Renal cortical epithelial cell (primary cell): ENCODE measurements at regions not wholly inside any gene's neighbourhood (a gene's known extent, or its start where the extent isn't known, plus 50 kb on each side); places are given as distances from the start of the nearest gene placed in this dataset.

Experiments
- DNase-seq: peaks from one replicate; pipeline ENCODE4 v3.0.0-alpha.2; 2011; ENCODE audit warnings: low read depth

- DNase-seq, result no peak
Observed at GRCh38 chr15:31456354-31457060, 129.9 kb downstream of the KLF13 start.

DNA sequence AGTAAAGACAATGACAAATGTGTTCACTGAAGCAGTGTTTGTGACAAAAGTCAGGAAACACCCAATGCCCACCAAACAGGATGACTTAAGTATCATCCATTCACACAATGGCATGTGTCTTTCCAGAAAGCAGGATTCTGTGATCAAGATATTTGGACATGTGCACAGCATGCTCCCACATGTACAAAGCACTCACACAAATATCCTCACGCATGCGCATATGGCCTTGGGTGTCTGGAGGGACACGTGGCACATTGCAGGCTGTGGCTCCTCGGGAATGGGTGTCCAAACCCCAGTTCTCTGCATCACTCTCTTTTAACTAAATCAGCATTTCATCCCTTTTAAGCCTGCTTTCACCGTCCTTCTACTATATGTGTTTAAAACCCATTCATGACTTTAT, 130.5 kb downstream of the KLF13 start:
- no peak for DNase-seq

DNA sequence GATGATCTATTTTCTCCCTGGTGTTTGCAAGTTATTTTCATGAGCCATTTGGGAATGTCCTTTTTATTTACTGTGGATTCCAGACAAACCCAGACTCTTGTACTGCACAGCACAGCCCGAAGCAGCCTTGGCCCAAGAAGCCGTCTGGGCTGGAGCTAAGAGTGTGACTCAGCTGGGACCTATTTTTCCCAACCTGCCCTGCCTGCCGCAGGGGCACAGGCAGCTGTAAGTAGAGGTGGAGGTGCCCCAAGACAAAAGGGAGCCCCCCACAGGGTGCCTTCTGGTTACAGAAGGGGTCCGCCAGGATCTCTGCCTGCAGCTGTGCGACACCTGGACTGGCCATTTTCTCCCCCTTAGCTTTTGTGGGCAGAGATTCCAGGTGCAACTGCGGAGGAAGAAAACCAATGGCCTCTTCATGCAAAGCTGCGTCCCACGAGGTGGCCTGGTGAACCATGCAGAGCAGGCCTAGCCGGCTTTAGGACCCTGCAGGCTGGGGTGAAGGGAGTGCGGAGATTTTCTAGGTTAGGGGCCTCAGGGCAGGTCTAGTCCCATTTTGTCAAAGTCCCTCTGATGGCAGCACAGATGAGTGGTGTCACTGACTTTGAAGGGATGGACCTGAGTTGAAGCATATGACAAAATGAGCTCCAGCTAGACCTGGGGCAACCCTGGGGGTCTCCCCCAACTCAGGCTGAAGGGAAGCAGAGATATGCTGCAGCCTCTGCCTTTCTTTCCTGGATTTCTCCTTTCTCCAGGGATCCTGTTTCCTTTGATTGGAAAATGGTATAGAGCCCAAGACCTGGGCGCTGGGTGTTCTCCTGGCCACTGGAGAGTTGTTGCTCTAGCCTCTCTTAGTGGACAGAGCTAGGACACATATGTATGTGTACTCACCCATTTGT, 131.2 kb downstream of the KLF13 start:
- DNase-seq, result no peak

DNA sequence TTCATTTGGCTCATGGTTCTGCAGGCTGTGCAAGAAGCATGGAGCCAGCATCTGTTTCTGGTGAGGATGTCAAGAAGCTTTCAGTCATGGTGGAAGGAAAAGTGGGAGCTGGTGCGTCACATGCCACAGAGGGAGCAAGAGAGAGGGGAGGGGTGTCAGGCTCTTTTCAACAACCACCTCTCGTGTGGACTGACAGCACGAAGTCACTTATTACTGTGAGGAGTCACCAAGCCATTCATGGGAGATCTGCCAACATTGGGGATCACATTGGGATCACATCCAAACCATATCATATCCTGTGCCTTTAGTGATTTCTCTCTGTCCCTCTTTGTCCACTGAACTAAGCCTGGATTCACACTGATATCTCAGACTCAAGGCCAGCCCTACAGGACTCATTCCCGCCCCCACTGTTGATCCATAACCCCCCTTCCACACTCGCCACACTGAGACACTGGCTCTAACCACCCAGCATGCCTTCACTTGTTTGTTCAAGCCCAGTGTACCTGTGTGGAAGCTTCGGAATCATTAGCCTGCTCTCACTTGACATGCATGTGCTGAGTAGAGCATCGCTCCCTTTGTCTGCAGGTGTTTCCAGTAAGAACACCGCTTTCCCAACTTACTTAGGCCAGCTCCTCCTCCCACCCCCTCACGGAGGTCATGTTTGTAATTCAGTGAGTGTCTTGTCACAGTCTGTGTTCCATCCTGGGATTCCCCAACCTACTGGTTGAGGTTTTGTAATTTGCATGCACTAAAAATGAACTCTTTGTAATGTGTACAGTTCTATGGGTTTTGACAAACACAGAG, 132.2 kb downstream of the KLF13 start:
- DNase-seq, result no peak

- no peak for DNase-seq
Observed at GRCh38 chr15:31459400-31459748, 132.7 kb downstream of the KLF13 start.

- DNase-seq, result no peak
Observed at GRCh38 chr15:31461375-31461774, 134.7 kb downstream of the KLF13 start.

DNA sequence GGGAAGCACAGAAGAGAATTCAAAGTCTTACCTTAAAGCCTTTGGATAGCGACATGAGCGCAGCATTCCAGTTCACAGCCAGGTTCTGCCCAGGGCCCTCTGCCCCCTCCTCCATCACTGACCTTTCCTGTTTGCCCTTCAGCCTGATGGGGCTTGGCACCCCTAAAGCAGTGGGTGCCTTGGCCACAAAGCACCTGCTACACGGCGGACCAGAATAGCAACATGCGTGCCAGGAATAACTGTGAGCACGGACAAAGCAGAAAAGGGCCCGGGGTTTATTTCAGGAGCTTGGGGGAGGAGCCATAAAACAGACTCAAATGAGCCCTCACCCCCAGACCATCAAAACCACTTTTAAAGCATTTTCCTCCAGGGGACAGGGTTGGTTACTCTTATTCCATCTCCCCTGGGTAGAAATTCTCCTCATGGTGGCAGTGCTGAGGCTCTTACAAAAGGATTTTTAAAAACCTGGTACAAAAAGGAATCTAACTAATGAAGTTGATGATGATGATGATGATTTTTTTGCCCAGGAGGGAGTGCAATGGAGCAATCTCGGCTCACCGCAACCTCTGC, 135.4 kb downstream of the KLF13 start:
- no peak for DNase-seq

- DNase-seq, result no peak
Observed at GRCh38 chr15:31463521-31464102, 137.0 kb downstream of the KLF13 start.

GRCh38 chr15:31464216-31465082, 137.8 kb downstream of the KLF13 start:
- DNase-seq, result no peak

DNA sequence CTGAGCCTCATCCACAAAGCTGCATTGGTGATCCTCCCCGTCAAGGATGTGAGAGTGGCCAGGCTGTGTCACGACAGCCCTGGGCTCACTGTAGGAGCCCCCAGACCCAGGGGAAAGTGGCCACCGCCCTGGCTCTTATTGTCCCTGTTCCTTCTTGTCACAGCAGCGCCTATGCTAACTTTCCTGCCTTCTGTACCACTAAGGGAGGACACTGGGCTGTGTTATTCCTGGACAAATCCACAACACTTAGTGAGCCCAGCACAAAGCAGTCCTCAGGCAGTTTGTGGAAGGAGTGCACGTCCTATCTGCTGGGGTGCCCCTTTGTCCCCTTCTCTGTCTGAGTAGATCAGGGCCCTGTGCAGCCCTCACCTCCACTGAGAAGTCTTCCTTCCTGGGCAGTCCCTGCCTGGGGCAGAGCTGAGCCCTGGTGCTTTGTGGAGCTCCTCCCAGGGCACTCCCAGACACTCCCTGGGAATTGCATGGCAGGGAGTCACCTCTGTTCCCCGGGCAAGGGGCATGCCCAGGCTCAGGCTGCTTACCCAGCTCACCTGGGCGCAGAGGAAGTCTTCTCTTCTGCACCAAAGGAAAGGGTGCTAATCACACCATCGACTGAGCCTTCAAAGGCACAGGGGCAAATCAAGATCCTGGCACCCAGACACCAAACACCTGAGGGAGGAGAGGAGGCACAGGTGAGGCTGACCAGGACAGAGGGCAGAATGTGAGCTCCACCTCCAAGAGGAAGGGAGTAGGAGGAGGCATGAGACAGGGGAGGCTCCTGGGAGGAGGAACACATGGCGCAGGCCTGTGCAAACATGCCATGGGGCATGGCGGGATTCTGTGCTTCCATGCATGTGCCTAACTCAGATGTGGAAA, 138.7 kb downstream of the KLF13 start:
- no peak for DNase-seq

GRCh38 chr15:31467361-31467760, 140.7 kb downstream of the KLF13 start:
- no peak for DNase-seq

GRCh38 chr15:31468911-31469785, 142.5 kb downstream of the KLF13 start:
- DNase-seq, result no peak

- no peak for DNase-seq
Observed at GRCh38 chr15:31469786-31470525, 143.3 kb downstream of the KLF13 start.

DNA sequence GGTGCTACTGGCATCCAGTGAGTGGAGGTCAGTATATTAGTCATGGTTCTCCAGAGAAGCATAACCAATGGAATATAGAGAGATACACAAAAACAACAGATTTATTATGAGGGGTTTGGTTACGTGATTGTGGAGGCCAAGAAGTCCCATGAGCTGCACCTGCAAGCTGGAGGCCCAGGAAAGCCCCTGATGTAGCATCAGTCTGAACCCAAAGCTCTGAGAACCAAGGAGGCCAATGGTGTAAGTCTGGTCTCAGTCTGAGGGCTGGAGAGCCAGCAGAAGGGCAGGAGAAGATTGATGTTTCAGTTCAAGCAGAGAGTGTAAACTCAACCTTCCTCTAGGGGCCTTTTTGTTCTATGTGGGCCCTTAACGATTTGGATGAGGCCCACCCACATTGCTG, 144.1 kb downstream of the KLF13 start:
- no peak for DNase-seq

DNA sequence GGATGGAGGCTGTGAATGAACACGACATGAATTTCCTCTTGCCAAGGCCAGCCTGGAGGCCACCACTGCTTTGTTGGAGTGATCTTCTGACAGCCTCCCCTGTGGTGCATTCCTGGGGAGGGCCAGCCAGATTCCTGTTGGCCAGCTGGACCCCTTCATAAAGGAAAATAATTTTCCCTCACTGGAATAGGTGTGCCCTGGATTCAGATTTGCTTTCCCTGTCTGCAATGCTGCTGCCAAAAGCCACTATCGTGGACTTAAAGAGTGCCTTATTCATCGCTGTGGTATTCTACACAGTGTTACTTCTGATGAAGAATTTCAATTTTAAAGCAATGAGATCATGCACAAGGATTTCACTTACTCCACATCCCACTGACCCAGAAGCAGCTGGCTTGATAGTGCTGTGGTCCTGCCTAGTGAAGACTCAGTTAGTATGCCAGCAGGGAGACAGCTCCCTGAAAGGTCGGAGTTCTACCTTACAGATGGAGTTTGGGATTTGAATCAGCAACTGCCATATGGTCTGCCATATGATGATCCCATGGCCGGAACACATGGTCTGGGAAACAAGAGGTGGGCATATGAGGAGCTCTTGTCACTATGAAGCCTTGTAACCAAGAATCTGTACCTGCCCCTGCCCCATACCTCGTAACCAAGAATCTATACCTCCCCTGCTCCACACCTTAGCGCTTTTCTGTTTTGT, 145.2 kb downstream of the KLF13 start:
- DNase-seq, result peak; percentile 25

DNA sequence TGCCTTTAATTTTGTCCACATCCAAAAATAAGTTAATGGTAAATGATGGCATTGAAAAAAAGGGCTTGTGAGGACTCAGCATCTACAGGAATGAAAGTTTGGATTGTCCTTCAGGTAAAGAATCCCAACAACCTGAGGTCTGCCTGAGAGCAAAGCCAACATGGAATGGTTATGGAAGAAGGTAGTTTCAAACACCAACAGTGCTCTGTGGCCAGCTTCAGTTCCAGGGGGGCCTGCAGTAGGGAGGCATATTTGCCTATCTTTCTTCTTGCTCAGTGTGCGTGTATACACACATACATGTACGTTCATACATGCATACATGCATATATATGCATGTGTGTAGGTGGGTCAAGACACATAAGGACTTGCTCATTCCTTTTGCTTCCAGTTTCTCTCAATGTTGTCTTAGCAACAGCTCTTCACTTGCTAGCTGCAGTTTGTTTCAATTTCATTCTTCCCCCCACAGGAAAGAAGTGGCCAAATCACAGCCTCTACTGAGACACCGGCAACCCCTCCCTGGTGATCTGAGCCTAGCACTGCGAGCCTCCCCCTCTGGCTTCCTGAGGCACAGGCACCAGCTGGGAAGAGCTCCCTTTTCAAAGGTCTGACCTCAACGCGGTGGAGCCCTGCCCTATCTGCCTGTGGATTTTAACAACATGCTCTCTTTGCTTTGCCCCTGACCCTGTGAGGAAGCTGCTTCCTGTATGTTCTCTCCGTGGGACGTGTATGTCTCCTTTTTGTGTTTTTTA, 146.2 kb downstream of the KLF13 start:
- DNase-seq, result no peak
